ENCODE measurements at regions not wholly inside any gene's neighbourhood (a gene's known extent, or its start where the extent isn't known, plus 50 kb on each side); places are given as distances from the start of the nearest gene placed in this dataset.

DNA sequence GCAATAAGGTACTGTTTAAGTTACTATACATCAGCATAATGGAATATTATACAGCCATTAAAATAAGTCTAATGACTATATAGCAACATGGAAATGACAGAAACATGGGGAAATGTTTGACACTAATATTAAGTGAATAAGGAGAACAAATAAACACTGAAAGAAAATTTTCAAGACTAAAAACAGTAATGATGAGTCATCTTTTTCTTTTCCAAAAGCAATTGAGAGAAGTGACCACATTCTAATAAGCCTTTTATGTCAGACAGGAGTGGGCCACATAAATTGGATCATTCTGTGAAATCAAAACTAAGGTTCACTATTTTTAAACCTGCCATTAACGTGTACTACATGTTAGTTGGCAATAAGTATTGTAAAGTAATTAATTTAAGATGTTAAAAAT, 187.5 kb downstream of the AHR start:
- DNase-seq: no peak

GRCh38 chr7:17486835-17487234, 188.4 kb downstream of the AHR start:
- DNase-seq: no peak

GRCh38 chr7:17487343-17487742, 188.9 kb downstream of the AHR start:
- DNase-seq: no peak

DNA sequence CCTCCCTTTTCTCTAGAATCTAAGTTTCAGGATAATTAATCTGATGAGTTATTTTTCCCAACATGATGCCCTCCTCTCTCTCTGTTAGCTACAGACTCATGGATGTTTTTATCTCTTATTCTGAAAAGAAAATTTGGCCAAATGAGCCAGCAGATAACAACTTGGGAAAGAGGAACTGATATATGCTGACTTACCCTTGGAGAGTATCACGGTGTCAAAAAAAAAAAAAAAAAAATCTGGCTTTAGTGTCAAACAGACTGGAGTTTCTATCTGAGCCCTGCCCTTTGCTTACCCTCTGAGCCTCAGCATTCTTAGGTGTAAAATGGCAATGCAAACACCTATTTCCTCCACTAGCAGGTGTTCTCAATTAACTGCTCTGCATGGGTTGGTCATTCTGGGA, 190.4 kb downstream of the AHR start:
- DNase-seq: no peak

- DNase-seq: no peak
Observed at GRCh38 chr7:17489961-17490360, 191.5 kb downstream of the AHR start.

GRCh38 chr7:17490825-17491224, 192.4 kb downstream of the AHR start:
- no peak for DNase-seq

- DNase-seq: no peak
Observed at GRCh38 chr7:17492437-17492836, 194.0 kb downstream of the AHR start.

DNA sequence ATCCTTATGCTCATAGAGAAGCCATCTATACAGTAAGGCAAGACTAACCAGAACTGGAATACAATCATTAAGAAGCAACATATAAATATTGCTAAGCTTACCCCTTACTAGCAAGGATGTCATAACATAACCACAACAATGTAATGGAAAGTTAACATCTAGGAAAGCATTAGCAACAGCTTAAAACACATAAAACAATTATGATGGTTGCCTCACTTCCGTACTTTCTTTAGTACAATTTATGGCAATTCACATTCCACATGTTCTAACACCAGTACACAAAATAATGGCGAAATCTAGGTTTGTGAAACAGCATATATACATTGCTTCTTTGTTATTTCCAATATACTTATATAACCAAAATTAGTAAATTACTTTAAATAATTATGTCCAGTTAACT, 195.0 kb downstream of the AHR start:
- DNase-seq: no peak

- DNase-seq: no peak
Observed at GRCh38 chr7:17495655-17496394, 197.4 kb downstream of the AHR start.

DNA sequence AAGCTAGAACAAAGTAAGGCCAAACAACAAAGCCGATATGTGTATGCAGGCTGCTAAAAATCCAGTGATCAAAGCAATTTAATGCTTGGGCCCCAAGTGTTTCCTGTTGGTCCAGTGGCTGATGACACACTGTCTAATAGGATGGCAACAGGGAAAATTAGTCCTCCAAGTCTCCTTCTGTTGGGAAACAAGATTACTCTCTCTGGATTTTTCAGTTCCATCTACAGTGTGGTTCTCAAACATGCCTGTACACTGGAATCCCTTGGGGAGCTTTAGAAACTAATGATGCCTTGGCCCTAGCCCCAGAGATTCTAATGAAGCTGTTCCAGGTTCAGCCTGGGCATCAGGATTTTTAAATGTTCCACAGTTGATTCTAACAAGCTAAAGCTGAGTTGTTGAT, 198.7 kb downstream of the AHR start:
- DNase-seq: no peak

DNA sequence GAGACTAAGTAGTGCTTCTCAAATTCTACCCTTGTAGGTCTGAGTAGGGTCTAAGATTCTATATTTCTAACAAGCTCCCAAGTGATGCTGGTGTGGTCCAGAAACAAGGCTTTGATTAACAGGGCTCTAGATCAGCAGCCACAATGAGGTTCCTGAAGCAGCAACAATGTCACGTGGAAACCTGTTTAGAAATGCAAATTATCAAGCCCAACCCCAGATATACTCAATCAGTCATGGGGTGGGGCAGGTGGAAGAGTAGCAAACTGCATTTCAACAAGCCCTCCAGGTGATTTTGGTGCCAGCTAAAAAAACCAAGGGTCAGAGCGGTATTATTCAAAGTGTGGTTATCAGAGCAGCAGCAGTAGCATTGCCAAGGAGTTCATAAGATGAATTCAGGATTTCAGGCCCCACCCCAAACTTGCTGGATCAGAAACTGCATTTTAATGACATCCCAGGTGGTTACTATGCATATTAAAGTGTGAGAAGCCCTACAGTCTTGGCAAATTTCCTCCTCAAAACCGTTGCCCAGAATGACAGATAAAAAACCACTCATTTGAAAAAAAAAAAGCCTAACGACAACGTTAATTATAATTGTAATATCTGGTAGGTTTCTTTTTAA, 199.2 kb downstream of the AHR start:
- DNase-seq: no peak

DNA sequence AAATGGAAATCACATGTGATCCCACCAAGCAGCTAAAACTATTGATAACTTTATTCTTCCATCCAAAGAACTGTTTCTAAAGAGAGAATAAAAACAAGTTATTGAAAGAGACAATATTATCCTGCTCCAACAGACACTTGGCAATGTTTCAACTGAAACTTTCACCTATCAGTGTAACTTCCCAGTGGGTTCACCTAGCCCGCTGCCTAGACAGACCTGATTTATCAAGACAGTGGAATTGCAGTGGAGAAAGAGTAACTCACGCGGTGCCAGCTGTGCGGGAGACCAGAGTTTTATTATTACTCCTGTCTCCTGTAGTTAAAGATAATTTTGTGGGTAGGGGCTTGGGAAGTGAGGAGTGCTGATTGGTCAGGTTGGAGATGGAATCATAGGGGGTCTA, 199.8 kb downstream of the AHR start:
- DNase-seq: no peak

- DNase-seq: peak; percentile 62
Observed at GRCh38 chr7:17500736-17501135, 202.3 kb downstream of the AHR start.

DNA sequence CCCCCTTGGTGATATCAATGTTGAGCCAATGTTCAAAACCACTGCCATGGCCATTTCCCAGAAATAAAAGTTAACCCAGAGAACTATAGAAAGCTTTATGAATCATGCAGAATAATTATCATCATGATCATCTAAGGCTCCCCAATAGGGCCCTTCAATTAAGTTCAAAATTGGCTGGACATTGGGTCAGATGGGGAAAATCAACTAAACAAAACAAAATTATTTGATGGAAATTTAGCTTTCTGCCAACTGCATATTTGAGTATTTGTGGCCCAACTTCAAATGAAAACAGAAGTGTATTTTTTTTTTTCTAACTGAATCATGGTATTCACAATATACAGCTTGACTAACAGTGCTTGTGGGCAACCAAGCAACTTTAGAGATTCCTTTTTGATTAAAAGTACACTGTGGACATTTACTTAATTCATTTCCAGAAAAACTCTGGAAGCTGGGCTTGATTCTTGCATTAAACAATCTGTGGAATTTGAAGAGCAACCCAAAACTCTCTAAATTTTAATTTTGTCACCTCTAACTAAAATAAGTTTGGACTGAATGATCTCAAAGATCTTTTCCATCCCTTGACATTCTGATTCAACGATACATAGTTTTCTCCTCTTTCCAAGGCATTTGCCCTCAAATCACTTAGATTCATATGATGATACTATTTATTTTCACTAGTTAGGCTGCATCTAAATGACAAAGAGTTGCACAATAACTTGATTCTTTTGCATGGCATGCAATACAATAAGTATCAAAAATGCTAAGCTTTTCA, 203.2 kb downstream of the AHR start:
- no peak for DNase-seq

GRCh38 chr7:17502213-17503060, 204.0 kb downstream of the AHR start:
- no peak for DNase-seq

- no peak for DNase-seq
Observed at GRCh38 chr7:17506095-17506494, 207.6 kb downstream of the AHR start.

- no peak for DNase-seq
Observed at GRCh38 chr7:17506596-17506995, 208.1 kb downstream of the AHR start.

DNA sequence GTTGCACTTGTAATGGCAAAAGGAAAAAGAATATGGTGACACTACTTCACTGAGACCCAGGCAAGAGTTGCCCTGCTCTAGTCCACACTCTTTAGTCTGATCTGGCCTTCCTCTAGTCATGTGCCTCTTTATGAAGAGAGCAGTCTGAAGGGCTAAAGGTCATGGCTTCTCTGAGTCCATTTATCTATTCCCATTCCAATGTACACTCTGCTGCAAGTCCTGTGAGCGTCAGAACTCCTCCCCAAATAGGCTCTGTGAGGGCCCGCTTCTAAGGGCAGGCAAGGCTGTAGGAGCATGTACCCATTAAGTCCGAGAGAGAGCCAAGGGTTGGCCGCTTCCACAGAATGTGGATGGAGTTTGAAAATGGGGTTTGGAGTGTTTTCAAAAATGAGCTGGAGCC, 209.3 kb downstream of the AHR start:
- DNase-seq: no peak

- DNase-seq: no peak
Observed at GRCh38 chr7:17512181-17512675, 213.8 kb downstream of the AHR start.

DNA sequence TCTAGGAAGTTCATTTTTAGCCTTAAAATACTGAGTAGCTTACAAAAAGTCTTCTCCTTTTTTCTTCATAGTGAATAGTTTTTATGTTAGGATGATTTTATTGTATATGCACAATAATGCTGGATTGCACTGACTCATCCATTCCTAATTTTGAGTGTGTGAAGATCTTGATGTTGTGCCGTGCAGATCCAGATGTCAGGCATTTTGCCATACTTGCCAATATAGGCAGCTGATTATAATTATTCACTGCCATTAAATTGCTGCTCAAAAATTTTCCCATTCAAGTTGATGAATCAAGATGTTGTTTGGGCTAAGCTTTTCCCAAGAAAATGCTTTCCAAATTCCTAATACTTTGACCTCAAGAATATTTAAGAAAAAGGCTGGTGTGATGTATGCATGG, 218.3 kb downstream of the AHR start:
- DNase-seq: no peak

DNA sequence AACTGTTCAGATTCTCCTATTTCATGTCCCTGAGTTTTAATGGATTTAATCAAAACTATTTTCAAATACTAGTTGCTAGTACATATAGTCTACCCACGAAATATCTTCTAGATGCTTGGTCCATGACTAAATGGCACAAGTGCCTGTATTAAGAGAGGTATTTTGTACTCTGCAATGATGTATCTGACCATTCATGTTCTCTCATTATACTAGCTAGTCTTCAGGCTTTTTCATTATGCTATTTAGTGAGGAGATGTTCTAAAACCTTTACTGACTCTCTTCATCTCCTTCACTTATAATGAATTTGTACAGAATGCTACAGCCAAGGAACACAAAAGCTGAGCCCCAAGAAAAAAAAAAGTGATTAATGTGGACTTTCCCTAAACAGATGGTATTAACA, 222.5 kb downstream of the AHR start:
- DNase-seq: no peak

GRCh38 chr7:17521437-17521836, 223.0 kb downstream of the AHR start:
- DNase-seq: no peak

All from right forelimb (tissue), 1 donor.